Skin of body (tissue), 1 donor: ENCODE measurements at regions not wholly inside any gene's neighbourhood (a gene's known extent, or its start where the extent isn't known, plus 50 kb on each side); places are given as distances from the start of the nearest gene placed in this dataset.

Experiments
- DNase-seq: peaks from one replicate; lab custom pipeline; 2025; lab: John Stamatoyannopoulos, UW

- no peak for DNase-seq
These were observed 215.7 kb downstream of the TEX29 start for GRCh38 chr13:111536075-111536642.

- no peak for DNase-seq
These were observed 216.8 kb downstream of the TEX29 start for GRCh38 chr13:111537115-111537728.

GRCh38 chr13:111537843-111538499 lies 217.5 kb downstream of the TEX29 start:
- no peak for DNase-seq

GRCh38 chr13:111539252-111539651 lies 218.8 kb downstream of the TEX29 start:
- DNase-seq = no peak

DNA sequence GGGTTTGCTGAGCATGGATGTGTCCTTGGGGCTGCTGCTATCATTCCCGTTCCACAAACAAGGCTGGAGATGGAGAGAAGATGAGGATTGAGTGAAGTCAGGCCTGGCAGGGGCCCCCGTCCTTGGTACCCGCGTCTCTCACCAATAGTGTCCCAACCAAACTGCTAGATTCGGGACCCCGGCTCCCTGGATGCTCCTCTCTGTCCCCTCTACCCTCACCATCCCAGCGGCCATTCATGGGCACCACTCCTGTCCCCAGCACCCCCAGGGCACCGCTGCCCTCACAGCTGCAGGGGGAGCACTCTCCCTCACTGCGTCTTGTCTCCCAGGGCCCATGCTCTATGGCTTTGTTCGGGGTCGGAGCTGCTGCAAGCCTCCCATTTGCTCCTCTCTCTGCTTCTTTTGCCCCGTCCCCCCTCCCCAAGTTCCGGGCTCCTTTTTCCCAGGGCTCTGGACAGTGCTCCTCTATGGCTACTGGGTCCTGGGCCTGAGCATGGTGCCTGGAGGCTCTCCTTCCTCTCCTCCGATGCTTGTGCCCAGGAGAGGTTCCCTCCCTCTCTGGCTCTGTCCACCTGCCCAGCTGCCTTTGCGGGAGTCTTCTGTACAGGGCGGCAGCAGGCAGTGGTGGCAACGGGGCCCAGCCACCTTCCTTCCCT lies 219.5 kb downstream of the TEX29 start:
- DNase-seq = no peak

DNA sequence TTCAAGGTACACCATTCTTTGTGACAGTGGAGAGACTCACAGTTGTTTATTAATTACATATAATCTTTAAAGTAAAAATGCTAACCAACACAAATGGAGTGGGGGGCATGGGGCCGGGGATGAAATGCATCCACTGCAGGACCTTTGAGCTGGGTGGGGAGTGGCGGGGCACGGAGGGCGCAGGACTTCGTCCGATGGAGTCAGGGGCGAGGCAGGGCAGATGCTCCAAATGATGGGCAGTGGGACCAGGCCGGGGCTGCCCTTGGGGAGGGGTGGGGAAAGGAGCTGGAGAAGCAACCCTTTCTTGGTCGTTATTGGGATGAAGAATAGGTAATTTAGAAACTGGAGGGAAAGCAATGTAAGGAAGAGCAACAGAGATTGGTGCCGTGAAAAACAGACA lies 220.0 kb downstream of the TEX29 start:
- DNase-seq = no peak

DNA sequence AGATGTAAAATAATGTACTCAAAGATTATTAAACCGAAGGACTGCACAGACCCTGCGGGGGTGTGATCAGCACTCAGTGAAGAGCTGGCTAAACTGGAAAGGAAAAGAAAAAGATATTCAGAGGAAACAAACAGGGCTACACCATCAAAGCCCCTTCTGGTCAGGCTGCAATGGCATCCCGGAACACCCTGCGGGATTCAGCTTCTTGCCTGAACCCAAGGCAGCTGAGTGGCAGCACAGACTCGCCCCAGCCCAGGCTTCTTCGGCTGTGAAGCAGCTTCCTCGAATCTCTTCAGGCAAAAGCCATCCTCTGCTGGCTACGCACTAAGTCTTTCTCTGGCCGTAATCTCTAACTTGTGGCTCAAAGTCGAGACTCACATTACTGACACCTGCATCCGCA lies 220.9 kb downstream of the TEX29 start:
- DNase-seq = no peak

DNA sequence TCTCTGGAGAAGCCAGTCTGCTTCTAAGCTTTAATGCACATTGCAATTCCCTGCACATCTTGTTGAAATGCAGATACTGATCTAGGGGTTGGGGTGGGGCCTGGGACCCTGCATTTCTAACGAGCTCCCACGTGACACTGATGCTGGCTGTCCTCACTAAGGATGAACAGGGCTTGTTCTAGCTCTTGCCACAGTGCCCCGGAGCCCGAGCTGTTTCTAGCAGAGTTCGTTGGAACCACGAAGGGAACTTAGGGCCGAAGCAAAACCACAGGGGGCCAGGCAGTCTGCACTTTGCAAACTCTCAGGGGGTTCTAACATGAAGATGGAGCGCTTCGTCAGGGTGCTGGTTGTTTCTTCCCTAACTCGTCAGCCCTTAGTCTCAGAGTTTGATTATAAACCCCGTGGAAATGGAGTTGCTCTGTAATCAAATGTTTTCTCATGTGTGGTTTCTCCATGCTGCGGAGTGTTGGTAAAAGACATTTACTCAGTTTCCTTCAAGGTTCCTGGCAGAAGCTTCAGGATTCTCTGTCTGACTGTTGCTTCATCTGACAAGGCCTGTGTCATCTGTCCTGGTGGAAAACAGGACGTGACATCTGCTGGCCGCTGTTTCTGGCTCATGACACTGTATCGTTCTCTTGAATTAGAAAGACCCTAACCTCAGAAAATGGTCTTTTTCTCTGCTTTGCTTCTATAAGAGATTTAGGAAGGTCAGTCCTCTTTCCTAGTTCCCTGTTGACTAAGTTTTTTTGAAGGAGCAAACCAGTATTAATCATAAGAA lies 221.5 kb downstream of the TEX29 start:
- DNase-seq = no peak

GRCh38 chr13:111542530-111543341 lies 222.3 kb downstream of the TEX29 start:
- DNase-seq = no peak

- DNase-seq = no peak
These were observed 226.7 kb downstream of the TEX29 start for GRCh38 chr13:111546921-111547675.

DNA sequence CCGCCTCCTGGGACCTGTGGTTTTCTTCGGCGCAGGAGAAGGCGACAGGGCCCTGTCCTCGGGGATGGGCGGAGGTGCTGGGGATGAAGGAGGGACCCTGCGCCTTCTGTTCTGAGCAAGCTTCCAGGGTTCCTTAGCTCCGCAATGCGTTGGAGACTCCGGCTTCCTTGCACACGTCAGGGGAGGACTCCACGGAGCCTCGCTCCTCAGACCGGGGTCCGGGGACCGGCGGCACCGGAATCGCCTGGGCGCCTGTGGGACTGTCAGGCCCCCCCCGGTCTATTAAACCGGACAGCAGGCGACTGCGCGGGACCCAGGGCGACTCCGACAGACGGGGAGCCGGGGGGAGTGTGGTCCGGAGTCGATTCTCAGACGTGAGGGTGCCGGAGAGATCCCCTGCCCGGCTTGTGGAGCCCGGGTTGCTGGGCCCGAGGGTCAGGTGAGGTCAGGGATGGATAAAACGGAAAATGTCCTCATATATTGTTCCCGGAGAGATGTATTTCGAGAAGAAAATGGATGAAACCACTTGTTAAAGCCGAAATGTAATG lies 227.4 kb downstream of the TEX29 start:
- no peak for DNase-seq

- no peak for DNase-seq
These were observed 227.9 kb downstream of the TEX29 start for GRCh38 chr13:111548301-111548700.

DNA sequence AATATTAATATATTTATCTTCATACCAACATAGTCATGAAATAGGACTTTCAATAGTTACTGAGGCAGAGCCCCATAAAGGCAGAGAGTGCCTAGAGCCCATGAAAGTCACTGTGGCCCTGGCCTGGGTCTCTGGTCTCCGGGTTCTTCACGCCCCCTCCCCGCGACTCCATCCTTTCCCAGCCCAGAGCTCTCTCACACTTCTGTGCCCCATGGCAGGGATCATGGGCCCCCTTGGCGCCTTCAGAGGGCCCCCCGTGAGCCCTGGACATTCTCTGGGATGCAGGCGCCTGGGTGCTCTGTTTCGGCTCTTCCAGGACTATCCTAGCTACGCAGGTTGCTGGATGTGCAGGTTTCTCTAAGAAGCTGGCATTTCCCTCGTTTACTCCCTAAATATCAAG lies 228.4 kb downstream of the TEX29 start:
- no peak for DNase-seq

DNA sequence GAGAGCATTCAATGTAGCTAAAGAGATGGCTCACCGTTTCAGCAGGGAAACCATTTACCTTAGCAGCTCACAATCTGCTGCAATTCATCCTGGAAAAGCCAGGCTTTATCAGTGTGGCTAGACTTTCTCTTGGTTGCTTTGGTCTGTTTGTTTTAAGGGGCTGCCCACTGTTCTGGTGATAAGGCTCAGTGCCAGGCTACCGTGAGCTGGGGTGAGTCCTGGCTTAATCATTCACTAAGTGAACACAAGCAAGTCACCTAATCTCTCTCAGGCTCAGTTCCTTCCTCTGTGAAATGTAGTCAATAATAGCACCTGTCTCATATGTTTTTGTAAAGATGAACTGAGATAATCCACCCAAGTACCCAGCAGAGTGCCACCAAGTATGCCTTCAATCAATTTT lies 229.0 kb downstream of the TEX29 start:
- DNase-seq = no peak

GRCh38 chr13:111550062-111550461 lies 229.6 kb downstream of the TEX29 start:
- DNase-seq = no peak

- no peak for DNase-seq
These were observed 230.9 kb downstream of the TEX29 start for GRCh38 chr13:111551204-111551820.

DNA sequence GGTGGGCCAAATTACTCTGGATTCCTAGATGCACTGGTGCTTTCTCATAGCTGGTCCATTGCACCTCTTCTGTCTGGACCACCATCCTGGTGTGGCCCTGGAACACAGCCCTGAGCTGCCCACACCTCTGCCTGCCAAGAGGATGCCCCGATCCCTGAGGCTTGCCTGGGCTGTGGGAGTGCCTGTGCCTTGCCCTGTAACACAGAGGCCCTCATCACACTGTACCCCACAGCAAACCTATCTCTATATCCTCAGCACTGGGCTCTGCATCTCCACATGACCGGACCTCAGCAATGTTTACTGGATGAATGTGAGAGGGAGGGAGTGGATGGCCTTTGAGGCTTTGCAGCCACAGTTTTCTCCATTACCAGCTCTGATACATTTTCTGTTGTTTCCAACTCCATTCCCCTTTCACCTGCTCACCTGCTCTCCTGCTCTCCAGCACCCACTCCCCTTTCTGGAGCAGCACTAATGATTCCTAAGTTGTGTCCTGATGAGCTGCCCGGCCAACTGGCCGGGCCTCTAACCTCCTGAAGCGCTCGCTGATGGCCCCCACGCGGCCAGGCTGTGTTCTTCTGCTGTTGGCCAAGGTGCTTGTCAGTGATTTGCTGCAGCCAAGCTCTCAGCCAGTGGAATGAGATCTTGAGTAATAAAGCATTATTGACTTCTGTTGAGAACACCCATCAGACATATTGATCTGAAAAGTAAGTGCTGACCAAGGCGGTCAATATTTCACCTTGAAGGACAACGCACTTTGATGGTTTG lies 232.6 kb downstream of the TEX29 start:
- DNase-seq = no peak

DNA sequence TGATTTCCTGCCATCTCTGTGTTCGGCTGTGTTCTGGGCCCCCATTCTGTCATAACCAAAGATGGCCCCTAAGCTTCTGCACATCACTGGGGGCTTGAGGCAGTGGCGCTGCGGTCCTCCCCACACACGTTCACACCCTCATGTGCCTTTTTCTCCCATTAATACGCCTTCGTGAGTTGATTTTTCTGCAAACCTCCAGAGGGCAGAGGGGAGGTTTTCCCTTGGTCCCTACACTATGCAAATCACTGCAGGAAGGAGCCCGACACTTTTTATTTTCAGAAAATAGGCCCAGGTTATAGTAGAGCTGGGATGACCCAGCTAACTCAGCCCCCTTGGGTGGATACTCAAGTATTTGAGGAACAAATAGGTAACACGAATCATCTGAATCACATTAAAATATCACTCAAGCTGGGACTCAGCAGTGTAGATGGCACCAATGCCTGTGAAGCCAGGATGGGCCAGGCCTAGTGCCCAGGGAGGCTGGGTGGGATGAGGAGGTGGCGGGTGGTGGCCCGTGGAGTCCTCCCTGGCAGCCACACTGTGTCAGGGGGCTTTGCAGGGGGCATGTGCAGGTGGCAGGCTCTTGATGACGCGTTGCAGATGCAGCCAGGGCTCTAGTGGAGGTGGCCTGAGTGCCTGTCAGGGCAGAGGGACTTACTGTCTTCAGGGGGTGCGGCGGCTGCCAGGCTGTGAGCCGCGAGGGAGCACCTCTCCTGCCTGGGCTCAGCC lies 234.3 kb downstream of the TEX29 start:
- no peak for DNase-seq
